Stimulated activated CD8-positive, alpha-beta memory T cell treated with anti-CD3 and anti-CD28 coated beads, Interleukin-12 subunit alpha, Interleukin-12 subunit beta, amount 100 ng/mL, for 4 hours (primary cell): ENCODE measurements at regions not wholly inside any gene's neighbourhood (a gene's known extent, or its start where the extent isn't known, plus 50 kb on each side); places are given as distances from the start of the nearest gene placed in this dataset.

Experiments used
- DNase-seq: peaks from one replicate; pipeline ENCODE4 v3.0.0-alpha.2; 2020; ENCODE audit warnings: low read depth

DNA sequence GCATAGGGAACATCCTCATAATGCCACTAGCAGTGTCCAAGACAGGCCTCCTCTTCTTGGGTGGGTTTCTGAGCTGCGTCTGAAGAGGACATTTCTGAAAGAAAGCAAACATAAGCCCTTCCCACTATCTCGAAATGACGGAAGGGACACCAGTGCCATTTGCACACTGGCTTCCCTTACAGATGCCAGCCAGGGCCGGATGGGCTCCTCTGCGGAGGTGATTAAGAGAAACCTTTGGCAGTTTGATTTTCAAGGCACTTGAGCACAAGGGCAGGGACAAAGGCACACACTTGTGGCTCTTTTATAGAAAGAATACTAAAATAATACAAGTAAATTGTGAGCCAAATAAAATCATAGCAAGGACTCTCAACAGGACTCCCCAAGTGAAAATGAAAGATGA lies 106.6 kb upstream of the CELF2 start:
- no peak for DNase-seq

GRCh38 chr10:10911471-10911921 lies 106.2 kb upstream of the CELF2 start:
- DNase-seq: no peak

GRCh38 chr10:10914144-10914543 lies 103.5 kb upstream of the CELF2 start:
- no peak for DNase-seq

DNA sequence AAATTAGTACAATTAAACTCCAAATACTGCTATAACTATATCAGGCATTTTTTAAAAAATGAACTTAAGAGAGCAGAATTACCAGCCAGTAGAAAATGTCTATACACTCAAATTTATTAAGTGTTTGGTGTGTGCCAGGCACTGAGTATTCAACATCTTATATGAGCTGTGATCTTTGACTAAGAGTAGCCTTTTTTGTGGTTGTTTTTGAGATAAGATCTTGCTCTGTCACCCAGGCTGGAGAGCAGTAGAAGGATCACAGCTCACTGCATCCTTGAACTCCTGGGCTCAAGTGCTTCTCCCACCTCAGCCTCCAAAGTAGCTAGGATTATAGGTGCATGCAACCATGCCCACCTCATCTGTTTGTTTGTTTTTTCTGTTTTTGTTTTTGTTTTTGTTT lies 102.5 kb upstream of the CELF2 start:
- no peak for DNase-seq

DNA sequence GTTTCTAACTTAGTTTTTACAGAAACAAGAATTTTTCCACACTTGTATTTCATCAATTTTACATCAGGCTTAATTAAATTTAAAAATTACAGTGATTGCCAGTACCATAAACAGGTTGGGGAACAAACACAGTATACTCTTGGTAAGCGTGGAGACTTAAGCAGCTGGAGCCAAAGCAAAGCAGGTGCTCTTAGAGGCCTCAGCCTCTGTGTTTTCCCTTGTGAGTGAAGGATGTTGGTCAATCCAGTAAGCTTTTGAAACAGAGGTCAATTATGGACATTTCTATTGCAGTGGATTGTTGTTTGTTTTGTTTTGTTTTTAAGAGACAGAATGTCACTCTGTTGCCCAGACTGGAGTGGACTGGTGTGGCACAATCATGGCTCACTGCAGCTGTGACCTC lies 100.6 kb upstream of the CELF2 start:
- DNase-seq: no peak

DNA sequence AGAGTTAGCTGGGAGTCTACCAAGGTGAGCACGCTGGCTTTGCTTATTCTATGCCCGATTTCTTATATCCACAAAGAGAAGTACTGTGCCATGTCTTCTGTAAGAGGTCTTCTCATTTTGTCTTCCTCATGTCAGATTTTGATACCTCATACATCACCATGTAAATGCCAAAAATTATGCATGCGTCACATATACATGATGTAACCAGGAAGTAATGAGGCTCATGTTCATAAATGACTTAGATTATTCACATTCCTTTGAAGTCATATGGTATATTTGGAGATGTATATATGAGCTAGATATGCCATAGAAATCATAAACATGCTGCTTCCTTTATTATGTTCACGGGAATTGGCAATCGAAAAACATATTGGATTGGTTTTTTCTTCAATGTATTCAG lies 97.7 kb upstream of the CELF2 start:
- DNase-seq: no peak

- DNase-seq: no peak
These were observed 95.7 kb upstream of the CELF2 start for GRCh38 chr10:10921826-10922461.

DNA sequence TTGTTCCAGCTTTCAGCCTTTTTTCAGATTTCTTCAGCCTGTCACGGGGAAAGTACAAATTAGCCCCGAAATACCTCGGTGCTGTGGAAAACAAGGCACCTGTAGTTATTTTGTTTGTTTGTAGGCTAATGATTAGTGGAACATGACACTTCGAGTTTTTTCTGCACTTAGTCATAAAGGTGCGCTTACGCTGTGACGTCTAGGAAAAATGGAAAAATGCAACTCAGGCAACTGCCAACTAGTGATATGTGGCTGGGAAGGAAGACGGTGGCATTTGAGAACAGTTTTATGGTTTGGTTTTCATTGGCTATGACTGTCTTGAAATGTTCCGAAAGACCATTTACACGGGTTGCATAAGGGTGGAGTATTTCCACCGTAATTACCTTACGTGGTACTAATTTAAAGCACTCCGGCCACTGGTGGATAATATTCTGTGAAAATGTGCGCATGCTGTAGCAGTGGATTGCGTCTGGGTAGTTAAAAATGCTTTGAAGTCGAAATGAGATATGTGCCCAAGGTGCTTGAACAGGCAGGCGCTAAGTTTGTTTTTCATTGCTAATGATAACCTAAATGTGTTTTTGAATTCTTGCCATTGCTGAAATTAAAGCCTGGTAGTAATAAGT lies 94.5 kb upstream of the CELF2 start:
- DNase-seq: no peak

DNA sequence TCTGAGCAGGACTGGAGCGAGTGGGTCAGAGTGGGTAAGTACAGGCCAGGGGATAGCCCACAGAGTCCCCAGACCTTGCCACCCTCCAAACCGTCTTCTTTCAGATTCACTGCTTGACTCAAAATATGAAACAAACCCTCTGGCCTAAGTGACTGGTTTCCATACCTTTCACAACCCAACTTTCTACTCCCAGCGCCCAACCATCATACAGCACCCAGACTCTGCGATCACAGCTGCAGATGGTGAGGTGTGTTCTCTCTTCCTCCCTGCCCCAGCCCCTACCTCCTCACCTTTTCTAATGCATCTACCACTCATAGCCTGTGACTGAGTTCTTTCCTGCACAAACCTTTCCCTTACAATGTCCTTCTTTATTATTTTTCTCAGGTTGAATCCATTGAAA lies 92.0 kb upstream of the CELF2 start:
- no peak for DNase-seq

DNA sequence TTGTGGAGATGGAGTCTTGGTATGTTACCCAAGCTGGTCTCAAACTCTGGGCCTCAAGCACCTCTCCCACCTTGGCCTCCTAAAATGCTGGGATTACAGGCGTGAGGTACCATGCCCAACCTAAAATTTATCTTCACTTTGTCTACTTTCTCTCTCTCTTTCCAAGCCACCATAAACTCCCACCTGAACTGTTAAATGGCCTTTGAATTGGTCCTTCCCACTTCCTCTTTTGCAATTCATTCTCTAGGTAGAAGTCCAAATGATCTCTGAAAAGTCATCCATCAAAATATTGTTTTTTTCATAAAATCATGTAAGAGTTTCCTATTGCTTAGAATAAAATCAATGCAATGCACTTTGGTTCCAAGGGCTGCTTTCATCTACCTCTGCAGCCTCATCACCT lies 90.1 kb upstream of the CELF2 start:
- no peak for DNase-seq

DNA sequence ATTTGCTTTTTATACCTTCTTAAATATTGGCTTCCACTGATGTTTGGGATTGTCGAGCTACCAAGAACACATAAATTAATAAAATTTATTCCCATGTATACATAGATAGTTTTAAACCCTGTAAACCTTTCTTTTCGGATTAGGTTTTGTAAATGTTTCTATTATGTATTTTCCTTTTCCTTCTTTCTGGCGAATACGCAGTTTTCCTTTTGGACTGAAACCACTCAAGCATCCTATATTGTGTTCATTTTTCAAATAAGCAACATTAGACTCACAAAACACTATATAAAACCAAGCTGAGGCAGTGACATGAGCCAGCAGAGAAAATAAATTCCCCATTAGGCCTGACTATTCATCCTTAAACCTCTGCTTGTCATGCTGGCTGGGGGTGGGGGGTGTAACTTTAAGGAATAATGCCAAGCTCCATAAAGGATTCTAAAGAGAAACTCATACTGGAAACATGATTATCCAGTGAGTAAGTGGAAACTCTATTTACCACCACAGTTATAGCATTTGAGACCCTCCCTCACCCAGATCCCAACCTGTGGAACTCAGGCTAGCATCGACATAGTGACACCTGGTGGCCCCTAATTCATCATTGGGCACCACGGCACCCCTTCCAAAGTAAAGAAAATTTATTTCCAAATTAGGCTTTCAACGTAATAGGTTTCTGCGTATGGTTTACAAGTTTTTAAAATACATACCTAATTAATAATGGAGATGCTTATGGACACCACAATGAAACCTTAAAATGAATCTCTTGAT lies 86.5 kb upstream of the CELF2 start:
- no peak for DNase-seq

GRCh38 chr10:10935032-10935431 lies 82.6 kb upstream of the CELF2 start:
- DNase-seq: no peak

DNA sequence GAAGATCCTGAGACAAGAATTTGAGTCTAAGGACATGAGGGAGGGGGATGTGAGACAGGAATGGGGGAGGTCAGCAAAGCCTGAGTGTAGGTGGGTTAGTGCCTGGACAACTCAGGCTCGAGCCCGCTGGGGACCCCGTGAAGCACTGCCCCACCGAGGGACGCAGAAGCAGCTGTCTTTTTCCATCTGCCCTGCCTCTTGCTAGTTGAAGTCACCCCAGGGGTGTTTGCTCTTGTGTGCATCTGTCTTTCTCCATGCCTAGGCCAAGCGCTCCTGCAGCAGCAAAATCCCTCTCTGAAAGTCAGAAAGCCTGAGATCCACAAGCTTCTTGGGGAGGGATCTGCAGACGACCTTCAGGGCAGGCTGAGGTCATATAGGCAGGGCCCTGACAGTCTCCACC lies 79.0 kb upstream of the CELF2 start:
- DNase-seq: no peak

GRCh38 chr10:10941127-10941730 lies 76.4 kb upstream of the CELF2 start:
- DNase-seq: no peak

DNA sequence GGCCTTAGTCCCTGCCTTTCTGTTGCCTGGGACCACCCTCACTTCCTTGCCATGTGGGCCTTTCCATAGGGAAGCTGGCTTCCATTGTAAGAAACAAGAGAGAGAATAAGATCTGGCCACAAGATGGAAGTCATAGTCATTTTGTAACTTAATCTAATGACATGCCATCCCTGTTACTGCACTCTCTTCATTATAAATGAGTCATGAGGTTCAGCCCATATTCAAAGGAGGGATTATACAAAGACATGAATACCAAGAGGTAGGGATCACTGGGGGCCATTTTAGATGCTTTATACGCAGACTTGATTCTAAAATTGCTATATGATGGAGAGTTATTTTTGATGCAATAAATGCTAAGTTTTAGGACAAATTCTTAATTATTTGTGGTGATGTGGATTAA lies 75.2 kb upstream of the CELF2 start:
- DNase-seq: no peak

GRCh38 chr10:10946081-10946480 lies 71.6 kb upstream of the CELF2 start:
- no peak for DNase-seq

DNA sequence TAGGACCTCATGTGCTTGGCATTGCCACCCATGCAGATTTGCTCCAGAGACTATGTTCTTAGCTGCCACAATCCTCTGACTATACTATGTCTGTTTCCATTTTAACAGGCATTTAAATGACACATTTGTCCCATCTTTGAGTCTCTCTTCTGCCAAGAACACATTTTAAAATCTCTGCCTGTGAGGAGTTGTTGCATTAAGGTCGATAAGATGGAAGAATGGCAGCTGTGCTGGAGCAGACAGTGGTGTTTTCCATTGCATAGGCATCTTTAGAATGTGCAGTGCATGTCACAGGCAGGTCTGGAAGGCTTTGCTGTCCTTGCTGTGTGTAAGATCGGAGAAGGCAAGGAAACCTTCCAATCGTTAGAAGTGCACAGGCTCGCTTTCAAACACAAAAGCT lies 70.9 kb upstream of the CELF2 start:
- no peak for DNase-seq

DNA sequence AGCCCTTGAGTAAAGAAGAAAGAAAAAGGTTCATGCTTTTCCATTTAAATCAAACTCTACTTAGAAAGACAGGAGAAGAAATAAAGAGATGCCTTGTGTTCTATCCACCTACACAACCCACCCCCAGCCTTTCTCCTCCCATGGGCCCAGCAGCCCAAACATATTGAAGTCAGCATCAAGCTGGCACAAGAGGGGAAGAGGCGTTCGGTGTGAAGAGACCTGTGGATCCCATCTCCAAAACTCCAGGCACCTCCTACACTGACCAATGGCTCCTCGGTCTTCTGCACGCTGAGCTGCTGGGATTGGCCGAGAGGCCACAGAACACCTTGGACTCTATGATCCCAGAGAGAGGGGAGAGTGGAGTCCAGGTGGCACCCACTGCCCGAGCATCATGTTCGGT lies 66.0 kb upstream of the CELF2 start:
- no peak for DNase-seq

GRCh38 chr10:10952800-10953199 lies 64.9 kb upstream of the CELF2 start:
- no peak for DNase-seq

GRCh38 chr10:10956681-10957542 lies 60.8 kb upstream of the CELF2 start:
- DNase-seq: no peak

DNA sequence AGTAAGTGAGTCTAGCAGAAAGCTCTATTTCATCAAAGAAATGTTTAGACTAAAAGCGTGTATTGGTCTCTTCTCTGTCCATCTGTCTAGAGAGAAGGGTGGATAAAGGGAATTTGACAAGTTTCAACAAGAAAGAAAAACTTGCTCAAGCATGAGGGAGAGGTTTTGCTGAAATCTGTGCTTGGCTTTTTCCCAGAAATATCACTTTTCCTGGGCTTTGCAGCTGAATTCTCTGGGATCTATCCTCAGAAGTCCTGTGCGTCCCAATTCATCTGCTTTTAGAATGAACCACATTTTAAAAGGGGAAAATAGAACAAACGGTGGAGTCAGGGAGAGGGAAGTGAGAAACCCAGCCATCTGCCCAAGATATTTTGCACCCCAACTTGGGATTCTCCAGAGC lies 59.6 kb upstream of the CELF2 start:
- no peak for DNase-seq

- no peak for DNase-seq
These were observed 58.0 kb upstream of the CELF2 start for GRCh38 chr10:10959666-10960065.
